ENCODE measurements at regions not wholly inside any gene's neighbourhood (a gene's known extent, or its start where the extent isn't known, plus 50 kb on each side); places are given as distances from the start of the nearest gene placed in this dataset.

DNA sequence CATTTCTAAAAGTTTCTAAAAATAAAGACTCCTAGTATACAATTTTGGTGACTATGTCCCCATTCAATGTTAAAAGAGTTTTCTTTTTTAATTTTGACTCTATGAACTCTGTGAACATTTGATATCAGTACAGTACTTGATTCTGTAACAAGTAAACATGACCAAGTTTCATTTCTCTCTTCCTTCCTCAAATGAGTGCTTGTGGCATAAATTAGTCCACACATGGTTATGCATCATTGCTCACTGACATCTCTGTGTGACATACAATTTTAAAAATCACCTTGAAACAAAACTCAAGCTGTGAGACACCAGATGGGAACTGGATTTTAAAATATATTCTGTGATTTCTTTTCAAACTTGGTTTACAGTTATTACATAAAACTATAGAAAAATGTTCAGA is 253.9 kb upstream of the MDGA2 start:
- TF ChIP-seq, protein P1, sequence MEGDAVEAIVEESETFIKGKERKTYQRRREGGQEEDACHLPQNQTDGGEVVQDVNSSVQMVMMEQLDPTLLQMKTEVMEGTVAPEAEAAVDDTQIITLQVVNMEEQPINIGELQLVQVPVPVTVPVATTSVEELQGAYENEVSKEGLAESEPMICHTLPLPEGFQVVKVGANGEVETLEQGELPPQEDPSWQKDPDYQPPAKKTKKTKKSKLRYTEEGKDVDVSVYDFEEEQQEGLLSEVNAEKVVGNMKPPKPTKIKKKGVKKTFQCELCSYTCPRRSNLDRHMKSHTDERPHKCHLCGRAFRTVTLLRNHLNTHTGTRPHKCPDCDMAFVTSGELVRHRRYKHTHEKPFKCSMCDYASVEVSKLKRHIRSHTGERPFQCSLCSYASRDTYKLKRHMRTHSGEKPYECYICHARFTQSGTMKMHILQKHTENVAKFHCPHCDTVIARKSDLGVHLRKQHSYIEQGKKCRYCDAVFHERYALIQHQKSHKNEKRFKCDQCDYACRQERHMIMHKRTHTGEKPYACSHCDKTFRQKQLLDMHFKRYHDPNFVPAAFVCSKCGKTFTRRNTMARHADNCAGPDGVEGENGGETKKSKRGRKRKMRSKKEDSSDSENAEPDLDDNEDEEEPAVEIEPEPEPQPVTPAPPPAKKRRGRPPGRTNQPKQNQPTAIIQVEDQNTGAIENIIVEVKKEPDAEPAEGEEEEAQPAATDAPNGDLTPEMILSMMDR (optimal IDR thresholded peaks at IDR 0.05 in 1 of 3, IDR thresholded peaks at IDR 0.05 in 1 of 3, conservative IDR thresholded peaks at IDR 0.05 in 1 of 3; ENCODE audit: extremely low read depth in 1 of 3, insufficient read depth in 2 of 3, low read length in 3 of 3), result no peak
- no peak for TF ChIP-seq EZH2 (IDR thresholded peaks at IDR 0.05; ENCODE audit: low read length)
